Muscle of arm (tissue), 1 donor: ENCODE measurements at regions not wholly inside any gene's neighbourhood (a gene's known extent, or its start where the extent isn't known, plus 50 kb on each side); places are given as distances from the start of the nearest gene placed in this dataset.
"Not testable (repeated sequence)": the region's sequence is repeated elsewhere in the genome, so short reads cannot be mapped to it uniquely, and the experiment has no call there.

Experiments
- DNase-seq: peaks from one replicate; pipeline ENCODE4 v3.0.0-alpha.2; 2013

DNA sequence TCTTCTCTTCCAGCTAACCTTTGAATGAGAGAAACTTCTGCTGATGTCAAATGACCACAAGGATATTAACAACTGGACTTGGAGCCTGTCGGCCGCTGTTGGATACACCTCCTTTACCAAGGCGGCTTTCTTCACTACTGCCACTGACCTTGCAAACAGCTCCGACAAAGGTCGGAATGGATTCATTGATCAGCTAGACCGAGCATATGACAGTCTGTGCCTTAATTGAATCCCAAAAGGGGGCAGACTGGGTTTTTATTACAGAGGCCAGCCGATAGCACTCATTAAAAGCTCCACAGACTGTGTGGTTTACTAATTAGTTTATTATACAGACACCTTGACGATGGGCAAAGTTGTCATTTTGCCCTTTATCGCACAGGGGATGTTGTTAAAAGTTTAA is 394.5 kb downstream of the RERGL start:
- DNase-seq: no peak

DNA sequence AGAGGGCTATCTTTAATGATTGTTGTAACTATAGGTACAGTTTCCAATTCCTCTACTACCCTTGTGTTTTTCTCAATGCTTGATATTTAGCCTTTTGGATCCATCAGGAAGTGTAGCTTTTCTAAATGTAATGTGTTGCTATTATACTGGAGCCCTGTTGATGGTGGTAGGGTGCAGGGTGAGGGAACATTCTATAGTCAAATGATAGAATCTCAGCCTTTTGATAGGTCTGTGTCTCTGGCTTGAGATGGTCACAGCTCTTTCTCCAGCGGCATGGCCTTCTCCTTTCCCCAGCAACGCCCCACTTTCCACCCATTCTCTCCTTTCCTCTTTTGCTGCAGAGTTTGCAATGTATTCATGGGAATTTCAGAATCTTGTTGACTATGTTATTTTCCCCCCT is 398.6 kb downstream of the RERGL start:
- no peak for DNase-seq

GRCh38 chr12:17680220-17680619 is 409.8 kb downstream of the RERGL start:
- no peak for DNase-seq

DNA sequence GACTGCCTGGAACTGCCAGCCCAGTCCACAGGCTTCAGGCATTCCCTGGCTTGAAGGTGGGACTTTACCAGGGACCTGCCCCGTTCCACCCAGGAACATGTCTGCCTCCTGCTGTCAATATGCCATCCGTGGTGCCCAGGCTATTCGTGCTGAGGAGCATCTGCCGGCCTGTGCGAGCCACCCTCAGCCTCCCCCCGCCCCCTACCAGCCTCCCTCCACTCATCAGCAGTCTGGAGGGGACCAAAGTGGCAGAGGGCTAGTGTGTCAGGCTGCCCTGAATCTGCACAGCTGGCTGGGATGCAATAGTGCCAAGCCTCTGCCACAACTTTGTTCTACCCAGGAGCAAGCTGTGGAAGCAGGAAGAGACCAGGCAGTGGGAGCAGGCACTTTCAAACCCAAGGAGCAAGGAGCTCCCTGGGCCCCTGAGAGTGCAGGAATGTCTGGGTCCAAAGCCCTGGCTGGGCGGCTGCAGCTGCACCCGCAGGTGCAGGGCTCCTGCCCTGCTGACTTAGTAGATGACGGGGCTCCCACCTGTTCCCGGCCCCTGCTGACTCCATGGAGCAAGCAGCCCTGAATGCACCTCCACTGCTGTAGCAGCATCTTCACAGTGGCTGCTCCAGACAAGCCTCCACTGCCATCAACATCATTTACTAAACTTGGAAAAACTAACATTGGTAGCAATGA is 423.2 kb downstream of the RERGL start:
- DNase-seq: no peak

GRCh38 chr12:17665839-17666238 is 424.2 kb downstream of the RERGL start:
- DNase-seq: no peak

DNA sequence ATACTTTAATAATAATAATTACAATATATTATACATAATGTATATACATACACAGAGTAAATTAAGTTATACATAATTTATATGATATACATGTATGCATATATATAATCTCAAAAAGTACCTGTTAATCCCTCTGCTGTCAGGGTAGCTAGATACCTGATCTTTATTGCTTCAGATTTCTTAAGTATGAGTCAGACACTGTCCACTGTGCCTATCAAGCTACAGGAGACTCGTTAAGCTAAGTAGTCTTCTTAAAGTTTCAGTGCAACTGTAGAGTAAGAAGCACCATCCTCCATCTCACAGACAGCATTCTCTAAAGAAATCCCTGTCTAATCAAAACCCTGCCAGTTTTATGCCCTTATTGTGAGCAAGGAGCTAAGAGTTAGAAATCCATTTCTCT is 428.7 kb downstream of the RERGL start:
- DNase-seq: no peak

DNA sequence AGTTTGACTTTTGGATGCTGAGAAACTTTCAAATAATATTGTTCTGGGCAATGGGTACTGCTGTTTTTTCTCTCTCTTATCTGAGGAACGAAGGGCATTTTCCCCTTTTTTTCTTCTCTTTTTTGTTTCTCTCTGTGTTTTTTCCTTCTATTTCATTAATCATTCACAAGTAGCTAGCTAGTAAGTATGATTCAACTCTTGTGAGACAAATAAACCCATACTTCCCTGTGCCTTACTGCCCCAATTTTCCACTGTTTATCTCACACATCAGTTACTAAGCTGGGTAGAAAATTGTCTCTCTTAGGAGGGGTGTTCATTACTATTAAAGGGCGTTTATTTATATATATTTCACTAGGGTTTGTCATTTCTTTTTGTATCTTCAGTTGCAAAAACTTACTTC is 437.6 kb downstream of the RERGL start:
- no peak for DNase-seq

GRCh38 chr12:17642340-17642650 is 447.7 kb downstream of the RERGL start:
- no peak for DNase-seq

DNA sequence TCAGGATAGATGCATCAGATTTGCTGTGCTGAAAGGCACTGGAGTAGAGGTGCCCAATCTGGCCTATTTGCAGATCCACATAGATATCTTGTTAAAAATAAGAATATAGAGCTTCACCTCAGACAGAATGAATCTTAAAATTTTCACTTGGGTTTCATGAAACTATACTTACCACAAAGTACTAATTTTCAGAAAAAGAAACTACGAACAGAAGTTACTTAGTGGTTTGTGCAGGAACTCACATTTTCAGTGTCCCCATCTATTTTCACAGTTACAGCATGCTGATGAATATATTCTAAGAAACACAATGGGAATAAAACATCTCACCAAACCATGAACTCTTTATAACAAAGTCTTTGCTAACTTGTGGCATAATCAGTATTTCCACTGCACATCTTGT is 449.4 kb downstream of the RERGL start:
- DNase-seq: no peak

GRCh38 chr12:17618831-17619230 is 471.2 kb downstream of the RERGL start:
- no peak for DNase-seq

DNA sequence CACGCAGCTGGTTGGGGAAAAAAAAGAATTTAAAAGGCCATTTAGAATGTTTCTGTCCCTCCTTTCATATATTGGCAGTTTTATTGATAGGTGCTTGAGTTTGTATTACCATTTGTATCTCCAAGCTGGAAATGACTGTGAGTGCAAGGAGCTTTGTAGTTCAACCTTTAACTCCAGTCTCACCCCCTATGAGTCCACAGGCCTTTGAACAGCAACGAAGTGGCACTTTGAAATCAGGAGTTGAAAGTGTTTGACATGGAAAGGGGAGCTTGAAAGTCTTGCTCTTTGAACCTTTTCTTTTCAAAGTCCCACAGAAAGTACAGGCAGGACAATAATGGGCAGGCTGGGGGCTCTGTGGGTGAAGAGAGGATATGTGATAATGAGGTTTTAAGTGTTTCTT is 480.3 kb downstream of the RERGL start:
- DNase-seq: no peak

DNA sequence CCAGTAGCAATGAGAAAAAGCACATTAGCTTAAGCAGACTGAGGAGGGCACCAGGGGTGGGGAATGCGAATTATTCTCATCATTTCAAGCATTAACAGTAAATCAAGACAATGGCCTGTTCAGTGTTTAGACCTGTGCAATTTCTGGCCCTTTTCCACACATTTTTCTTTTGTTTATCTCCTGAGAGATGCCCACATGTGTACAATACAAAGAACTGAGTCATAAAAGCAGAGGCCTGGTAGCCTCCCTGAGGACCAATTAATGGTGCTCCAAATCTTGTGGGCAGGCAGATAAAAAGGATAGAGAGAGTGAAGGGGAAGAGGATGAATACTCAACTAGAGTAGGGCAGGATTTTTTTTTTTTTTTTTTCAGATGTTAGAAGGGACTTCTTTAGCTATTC is 480.8 kb downstream of the RERGL start:
- DNase-seq: no peak

DNA sequence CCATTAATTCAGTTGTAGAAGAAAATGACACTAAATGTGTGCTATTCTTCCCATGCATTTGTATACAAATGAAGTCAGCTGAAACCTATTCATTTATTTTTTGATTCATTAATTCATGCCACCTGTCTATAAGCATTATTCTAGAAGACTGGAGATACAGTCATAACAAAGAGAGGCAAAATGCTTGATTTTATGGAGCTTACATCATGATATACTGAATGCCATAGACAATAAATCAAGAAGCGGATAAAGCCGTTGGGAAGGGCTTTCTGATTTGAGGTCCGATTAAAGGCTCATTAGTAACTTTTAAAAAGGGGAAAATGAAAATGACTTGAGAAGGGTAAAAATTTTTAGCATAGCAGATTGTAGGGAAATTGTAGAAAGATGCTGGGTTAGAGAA is 494.9 kb downstream of the RERGL start:
- DNase-seq: no peak

- no peak for DNase-seq
Measured at GRCh38 chr12:17593715-17594406, 496.1 kb downstream of the RERGL start.

DNA sequence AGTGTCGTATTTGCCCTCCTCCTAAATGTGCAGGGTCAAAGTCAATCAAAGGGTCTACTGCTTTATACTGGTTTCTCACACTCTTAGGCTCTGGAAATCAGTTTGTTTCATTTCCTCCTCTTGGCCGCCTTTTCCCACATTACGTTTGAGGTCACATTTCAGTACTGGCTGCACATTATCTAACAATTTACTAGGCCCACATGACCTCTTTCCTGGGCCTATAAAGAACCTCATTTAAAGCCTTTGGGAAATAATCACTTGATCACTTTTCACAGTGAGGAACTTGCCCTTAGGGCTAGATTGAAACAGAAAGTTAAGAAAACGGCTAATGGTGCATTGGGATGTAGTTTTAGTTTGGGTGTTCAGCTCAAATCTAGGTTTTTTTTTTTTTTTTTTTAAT is 497.5 kb downstream of the RERGL start:
- no peak for DNase-seq

DNA sequence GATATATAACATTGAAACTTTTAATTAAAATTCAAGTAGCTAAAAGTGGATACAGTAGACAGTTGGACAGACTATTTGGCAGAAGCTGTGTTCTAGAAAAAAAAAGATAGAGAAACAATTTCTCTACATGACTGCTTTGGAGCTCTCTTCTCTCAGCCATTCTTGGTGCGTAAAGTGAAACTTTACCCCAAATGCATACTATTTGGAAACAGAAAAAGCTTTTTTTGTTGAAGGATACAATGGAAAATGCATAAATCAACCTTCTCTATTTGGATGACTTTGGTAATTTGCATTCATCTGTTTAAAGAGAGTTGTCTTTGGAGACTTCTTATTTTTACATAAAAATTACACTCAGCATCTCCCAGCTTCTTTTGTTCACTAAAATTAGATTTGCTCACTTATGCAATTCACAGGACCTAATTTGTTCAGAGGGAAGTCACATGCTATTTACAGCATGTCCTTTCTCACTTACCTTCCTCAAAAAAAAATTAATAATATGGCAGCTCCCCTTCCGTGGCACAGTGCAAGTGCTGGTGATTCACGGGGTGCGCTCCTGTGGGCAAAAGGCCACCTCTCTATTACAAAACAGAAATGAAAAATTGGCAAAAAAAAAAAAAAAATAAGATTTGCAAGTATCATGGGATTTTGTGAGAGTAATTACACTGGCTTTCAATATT is 498.9 kb downstream of the RERGL start:
- no peak for DNase-seq

GRCh38 chr12:17588968-17589367 is 501.0 kb downstream of the RERGL start:
- no peak for DNase-seq

- DNase-seq: no peak
Measured at GRCh38 chr12:17579205-17580026, 510.6 kb downstream of the RERGL start.

GRCh38 chr12:17577405-17577804 is 512.6 kb downstream of the RERGL start:
- DNase-seq: no peak

DNA sequence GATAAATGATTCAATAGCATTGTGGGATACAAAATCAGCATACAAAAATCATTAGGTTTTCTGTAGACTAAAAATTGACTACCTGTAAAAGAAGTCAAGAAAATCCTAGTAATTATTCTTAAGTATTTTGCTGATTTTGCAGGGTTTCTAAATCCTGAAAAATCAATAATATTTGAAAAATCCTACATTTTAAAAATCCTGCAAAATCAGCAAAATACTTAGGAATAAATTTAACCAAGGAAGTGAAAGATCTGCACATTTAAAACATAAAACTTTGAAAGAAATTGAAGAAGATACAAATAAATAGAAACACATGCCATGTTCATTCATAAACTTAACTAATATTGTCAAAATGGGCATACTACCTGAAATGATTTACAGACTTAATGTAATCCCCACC is 517.7 kb downstream of the RERGL start:
- no peak for DNase-seq

GRCh38 chr12:17571047-17571446 is 518.9 kb downstream of the RERGL start:
- DNase-seq: no peak

DNA sequence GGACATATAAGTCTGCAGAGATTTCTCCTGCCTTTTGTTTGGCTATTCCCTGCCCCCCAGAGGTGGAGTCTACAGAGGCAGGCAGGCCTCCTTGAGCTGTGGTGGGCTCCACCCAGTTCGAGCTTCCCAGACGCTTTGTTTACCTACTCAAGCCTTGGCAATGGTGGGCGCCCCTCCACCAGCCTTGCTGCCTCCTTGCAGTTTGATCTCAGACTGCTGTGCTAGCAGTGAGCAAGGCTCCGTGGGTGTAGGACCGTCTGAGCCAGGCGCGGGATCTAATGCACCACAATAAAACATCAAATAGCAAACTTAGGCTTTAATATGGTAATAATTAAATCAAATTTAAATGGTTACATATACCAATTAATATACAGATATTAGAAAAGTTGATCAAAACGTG is 525.4 kb downstream of the RERGL start:
- not testable (repeated sequence) for DNase-seq

GRCh38 chr12:17550011-17550410 is 540.0 kb downstream of the RERGL start:
- no peak for DNase-seq
